GM12878 (cell line): ENCODE measurements at regions not wholly inside any gene's neighbourhood (a gene's known extent, or its start where the extent isn't known, plus 50 kb on each side); places are given as distances from the start of the nearest gene placed in this dataset.
A peak's percentile ranks its signal among the peaks of the same experiment; 100 is the strongest.

Experiments used
- ATAC-seq: fragments of 200-7000 bp; cut with Tn5 transposase; 3 replicates; pipeline ENCODE4 v1.9.1; 2020; ENCODE audit warnings: mild to moderate bottlenecking, moderate library complexity
- BruUV-seq: library from RNA; stranded (reverse); fragments of 400-500 nt; replicated peaks from 2 replicates; lab custom pipeline; 2021; lab: Mats Ljungman, UMichigan
- CTCF ChIA-PET: fragments of 300-600 bp; sonication (Branson Sonifier 250); formaldehyde crosslinking; extraction: SDS; loops from one replicate; lab custom pipeline; 2021; ENCODE audit warnings: inconsistent platforms; lab: Yijun Ruan, JAX
- POLR2A ChIA-PET: fragments of 350-600 bp; formaldehyde crosslinking; extraction: SDS; loops from one replicate; lab custom pipeline; 2021; ENCODE audit warnings: inconsistent platforms; lab: Charles Lee
- RAD21 ChIA-PET: fragments of 300-600 bp; sonication (Branson Sonifier 250); formaldehyde crosslinking; loops from one replicate; lab custom pipeline; 2023; ENCODE audit warnings: antibody characterized with exemption; ENCODE audit not compliant: unreplicated experiment; lab: Charles Lee
- SMC1A ChIA-PET: fragments of 300-600 bp; sonication (Branson Sonifier 250); formaldehyde crosslinking; loops from one replicate; lab custom pipeline; 2023; ENCODE audit not compliant: unreplicated experiment, uncharacterized antibody; lab: Charles Lee
- DNase-seq: peaks from one replicate; pipeline ENCODE4 v3.0.0-alpha.2; 2011; ENCODE audit warnings: low read depth, low spot score
- FAIRE-seq: peaks from 3 replicates; lab custom pipeline; 2011; peaks lifted over from hg19 to GRCh38; lab: Jason Lieb, UNC
- H2AFZ ChIP-seq: 2 replicates; pipeline ENCODE4 v1.6.0; 2011; ENCODE audit warnings: low read depth, low read length, control low read depth; ENCODE audit not compliant: control insufficient read depth
- H3K27ac ChIP-seq: 2 replicates; pipeline ENCODE4 v1.5.1; 2011; ENCODE audit warnings: control low read depth; ENCODE audit not compliant: control insufficient read depth, insufficient read depth
- H3K27me3 ChIP-seq, 2 experiments: replicated peaks in 1 of 2; 2 replicates each; pipeline versions ENCODE4 v1.6.0 to v1.6.1; 2011; ENCODE audit warnings: low read length in 1 of 2; ENCODE audit not compliant: control insufficient read depth in 2 of 2, insufficient read depth in 2 of 2
- H3K36me3 ChIP-seq, 2 experiments: 2 replicates each; pipeline ENCODE4 v1.5.1; 2011; ENCODE audit warnings: low read length in 1 of 2; ENCODE audit not compliant: control insufficient read depth in 2 of 2, insufficient read depth in 2 of 2
- H3K4me1 ChIP-seq: 2 replicates; pipeline ENCODE4 v1.6.1; 2011; ENCODE audit warnings: mild to moderate bottlenecking, low read length, moderate library complexity, mixed read lengths; ENCODE audit not compliant: control insufficient read depth, insufficient read depth
- H3K4me2 ChIP-seq: 2 replicates; pipeline ENCODE4 v1.6.0; 2011; ENCODE audit warnings: control low read depth; ENCODE audit not compliant: control insufficient read depth, insufficient read depth
- H3K4me3 ChIP-seq: fragments of 200-600 bp; sonication (generic); 2 replicates; pipeline ENCODE4 v1.5.1; 2016
- H3K79me2 ChIP-seq: 2 replicates; pipeline ENCODE4 v1.6.0; 2011; ENCODE audit warnings: low read length; ENCODE audit not compliant: control insufficient read depth, insufficient read depth
- H3K9ac ChIP-seq: 2 replicates; pipeline ENCODE4 v1.8.0; 2011; ENCODE audit warnings: low read length, control low read depth, mixed read lengths; ENCODE audit not compliant: control insufficient read depth, insufficient read depth
- H3K9me3 ChIP-seq: replicated peaks from 3 replicates; pipeline ENCODE4 v1.5.1; 2011; ENCODE audit warnings: mild to moderate bottlenecking, low read length; ENCODE audit not compliant: control insufficient read depth, insufficient read depth
- H4K20me1 ChIP-seq: 2 replicates; pipeline ENCODE4 v1.6.0; 2011; ENCODE audit not compliant: control insufficient read depth, insufficient read depth
- CTCF ChIP-seq, 3 experiments: IDR thresholded peaks in 2 of 3; conservative IDR thresholded peaks in 1 of 3; 2 replicates each; pipeline ENCODE4 v1.5.1; 2011; ENCODE audit warnings: low read depth in 3 of 3, low read length in 3 of 3, mild to moderate bottlenecking in 3 of 3, control low read depth in 2 of 3, moderate library complexity in 2 of 3, inconsistent platforms in 1 of 3, mixed read lengths in 1 of 3; ENCODE audit not compliant: control insufficient read depth in 2 of 3, insufficient read depth in 1 of 3; ENCODE audit errors: extremely low read depth in 1 of 3
- EED ChIP-seq: sonication (generic); IDR thresholded peaks from 2 replicates; pipeline ENCODE4 v1.6.1; 2016; ENCODE audit warnings: antibody characterized with exemption, low read depth
- HDGF ChIP-seq: fragments of 450-650 bp; IDR thresholded peaks from 2 replicates; pipeline ENCODE4 v1.6.1; 2016; ENCODE audit warnings: antibody characterized with exemption
- MYB ChIP-seq: fragments of 150-350 bp; IDR thresholded peaks from 2 replicates; pipeline ENCODE4 v1.6.1; 2014; ENCODE audit warnings: mild to moderate bottlenecking, low read depth, low read length, borderline replicate concordance
- NFYB ChIP-seq: IDR thresholded peaks from 2 replicates; pipeline ENCODE4 v1.6.1; 2011; ENCODE audit warnings: low read depth, mild to moderate bottlenecking, low read length, improper control_type of control experiment, moderate library complexity; ENCODE audit not compliant: insufficient read depth
- PML ChIP-seq: IDR thresholded peaks from 2 replicates; pipeline ENCODE4 v1.6.1; 2012; ENCODE audit warnings: low read length, inconsistent platforms
- RAD21 ChIP-seq: IDR thresholded peaks from 2 replicates; pipeline ENCODE4 v1.6.1; 2011; ENCODE audit warnings: mild to moderate bottlenecking, low read depth, low read length, moderate library complexity; ENCODE audit not compliant: insufficient read depth
- SMC3 ChIP-seq: IDR thresholded peaks from 2 replicates; pipeline ENCODE4 v1.6.1; 2011; ENCODE audit warnings: low read length, improper control_type of control experiment, borderline replicate concordance
- STAT3 ChIP-seq: IDR thresholded peaks from 2 replicates; pipeline ENCODE4 v1.6.1; 2011; ENCODE audit warnings: low read depth, low read length, improper control_type of control experiment
- TBL1XR1 ChIP-seq: IDR thresholded peaks from 2 replicates; pipeline ENCODE4 v1.6.1; 2012; ENCODE audit warnings: low read depth, low read length, improper control_type of control experiment
- TCF12 ChIP-seq: IDR thresholded peaks from 2 replicates; pipeline ENCODE4 v1.6.1; 2011; ENCODE audit warnings: low read depth, mild to moderate bottlenecking, low read length
- TCF3 ChIP-seq: IDR thresholded peaks from 2 replicates; pipeline ENCODE4 v1.6.1; 2012; ENCODE audit warnings: low read depth, mild to moderate bottlenecking, low read length, borderline replicate concordance; ENCODE audit not compliant: insufficient read depth
- ZSCAN29 ChIP-seq: fragments of 450-650 bp; IDR thresholded peaks from 2 replicates; pipeline ENCODE4 v1.6.1; 2017; ENCODE audit warnings: mild to moderate bottlenecking, moderate library complexity
- WGBS: methylation state at CpG from one replicate; pipeline ENCODE4 v1.1.6; 2016; ENCODE audit warnings: low lambda C conversion rate; ENCODE audit not compliant: insufficient replicate concordance, insufficient coverage; ENCODE audit errors: missing lambda C conversion rate; 5-methylcytosine and 5-hydroxymethylcytosine counted together
- in situ Hi-C: fragments of 300-500 bp; cut with MboI; formaldehyde crosslinking; loops from 9 replicates; pipeline ENCODE4 v1.14.3; 2018; ENCODE audit warnings: mixed read lengths
- intact Hi-C: fragments of 100-400 bp; cut with micrococcal nuclease; formaldehyde crosslinking; loops from one replicate; pipeline ENCODE4 v1.14.2; 2022; ENCODE audit not compliant: unreplicated experiment
- TF ChIP-seq, protein P1 (sequence below): IDR thresholded peaks from 2 replicates; pipeline ENCODE4 v1.6.1; 2011; ENCODE audit warnings: borderline replicate concordance, low read depth, mild to moderate bottlenecking, moderate library complexity, low read length; ENCODE audit not compliant: insufficient read depth, poor library complexity, severe bottlenecking

- TF ChIP-seq, protein P1, sequence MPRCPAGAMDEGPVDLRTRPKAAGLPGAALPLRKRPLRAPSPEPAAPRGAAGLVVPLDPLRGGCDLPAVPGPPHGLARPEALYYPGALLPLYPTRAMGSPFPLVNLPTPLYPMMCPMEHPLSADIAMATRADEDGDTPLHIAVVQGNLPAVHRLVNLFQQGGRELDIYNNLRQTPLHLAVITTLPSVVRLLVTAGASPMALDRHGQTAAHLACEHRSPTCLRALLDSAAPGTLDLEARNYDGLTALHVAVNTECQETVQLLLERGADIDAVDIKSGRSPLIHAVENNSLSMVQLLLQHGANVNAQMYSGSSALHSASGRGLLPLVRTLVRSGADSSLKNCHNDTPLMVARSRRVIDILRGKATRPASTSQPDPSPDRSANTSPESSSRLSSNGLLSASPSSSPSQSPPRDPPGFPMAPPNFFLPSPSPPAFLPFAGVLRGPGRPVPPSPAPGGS: no peak
- TF ChIP-seq EED: no peak
- TF ChIP-seq TCF3: no peak
- no peak for TF ChIP-seq PML
- TF ChIP-seq ZSCAN29: no peak
- no peak for TF ChIP-seq STAT3
- no peak for TF ChIP-seq TCF12
- no peak for TF ChIP-seq MYB
- no peak for TF ChIP-seq RAD21
- no peak for TF ChIP-seq NFYB
These were observed 172.0 kb upstream of the SOX9 start (continued) for GRCh38 chr17:71948703-71949422.

- CTCF ChIA-PET: interaction anchor here (0.7 to 3.8 kb wide), 7 partner anchors 42 to 158 kb away, joined by 3 to 19 read pairs (median 4); no protein-coding TSS in a partner anchor
- in situ Hi-C loops (no loop called here), intact Hi-C loops (no loop called here)
These were observed 161.7 kb upstream of the SOX9 start for GRCh38 chr17:71959154-71959553.

More at GRCh38 chr17:71959154-71959553, 161.7 kb upstream of the SOX9 start:
- no peaks in the 10 kb centered on the region; the same call in 1 of the 3 replicates for H3K9me3 ChIP-seq
- FAIRE-seq: no peak
- BruUV-seq: no TSS peak
- RAD21 ChIA-PET: interaction anchor here (0.9 kb wide), 1 partner anchor 160 kb away, joined by 3 read pairs; no protein-coding TSS in a partner anchor
- SMC1A ChIA-PET: interaction anchor here (1.0 to 1.3 kb wide), 5 partner anchors 10 to 159 kb away, joined by 3 to 5 read pairs (median 3); no protein-coding TSS in a partner anchor
- 0% methylated on average over 2 of the region's 2 CpGs for WGBS
- no peaks in the 10 kb centered on the region for H4K20me1 ChIP-seq
- no peaks in the 10 kb centered on the region for H3K27me3 ChIP-seq
- H3K4me2 ChIP-seq: no peak overlapping the region
- POLR2A ChIA-PET: no interaction called here
- H3K79me2 ChIP-seq: no peaks in the 10 kb centered on the region
- TF ChIP-seq SMC3 (peak; percentile 34; the same call in 1 of the 2 replicates), RAD21 (peak; percentile 58), HDGF (no peak), CTCF (IDR thresholded peaks at IDR 0.05 in 2 of 3, conservative IDR thresholded peaks at IDR 0.05 in 1 of 3; ENCODE audit: control insufficient read depth in 2 of 3, extremely low read depth in 1 of 3, insufficient read depth in 1 of 3, low read depth in 3 of 3, low read length in 3 of 3) (peak; percentile 25 to 39 (median 39); a peak in 5 of 6 replicates), TBL1XR1 (no peak)
- no peaks in the 10 kb centered on the region for H3K36me3 ChIP-seq
- H2AFZ ChIP-seq: no peak overlapping the region
- no peak overlapping the region for H3K9ac ChIP-seq
- H3K27ac ChIP-seq: no peak overlapping the region
- ATAC-seq: peak; percentile 58; the same call in 2 of the 3 replicates
- H3K4me3 ChIP-seq: no peak overlapping the region
- DNase-seq: peak; percentile 1
- no peaks in the 10 kb centered on the region for H3K4me1 ChIP-seq
